ENCODE measurements at regions not wholly inside any gene's neighbourhood (a gene's known extent, or its start where the extent isn't known, plus 50 kb on each side); places are given as distances from the start of the nearest gene placed in this dataset.
"Not testable (repeated sequence)": the region's sequence is repeated elsewhere in the genome, so short reads cannot be mapped to it uniquely, and the experiment has no call there.

- no peak for DNase-seq (ENCODE audit: low read depth in 1 of 2, low spot score in 1 of 2)
Measured at GRCh38 chr15:46901001-46901400, 816.3 kb upstream of the SEMA6D start.

DNA sequence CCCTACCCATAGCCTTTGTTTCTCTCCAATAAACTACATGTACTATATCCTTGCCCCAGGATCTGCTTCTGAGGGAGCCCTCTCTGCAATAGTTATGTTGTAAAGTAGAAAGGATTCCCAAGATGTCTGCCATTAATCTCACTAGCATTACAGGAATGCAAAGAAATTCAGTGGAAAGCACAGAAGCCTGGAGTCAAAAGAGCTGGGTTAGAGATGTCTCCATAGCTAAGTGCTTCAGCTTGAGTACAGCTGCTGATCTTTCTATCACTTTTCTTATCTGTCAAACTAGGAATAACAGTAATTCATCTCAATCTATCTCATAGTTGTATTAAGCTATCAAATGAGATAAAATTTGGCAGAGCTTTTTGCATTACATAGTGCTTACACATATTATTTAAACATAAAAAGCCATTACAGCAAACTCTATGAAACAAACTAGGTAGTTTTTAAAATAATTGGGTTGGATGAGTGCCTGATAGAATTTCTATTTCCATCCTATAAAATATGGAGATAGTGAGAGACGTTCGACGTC, 799.5 kb upstream of the SEMA6D start:
- no peak for DNase-seq (ENCODE audit: low read depth in 1 of 2, low spot score in 1 of 2)

- DNase-seq (ENCODE audit: low read depth in 1 of 2, low spot score in 1 of 2), result no peak
Measured at GRCh38 chr15:46918462-46919140, 798.7 kb upstream of the SEMA6D start.

DNA sequence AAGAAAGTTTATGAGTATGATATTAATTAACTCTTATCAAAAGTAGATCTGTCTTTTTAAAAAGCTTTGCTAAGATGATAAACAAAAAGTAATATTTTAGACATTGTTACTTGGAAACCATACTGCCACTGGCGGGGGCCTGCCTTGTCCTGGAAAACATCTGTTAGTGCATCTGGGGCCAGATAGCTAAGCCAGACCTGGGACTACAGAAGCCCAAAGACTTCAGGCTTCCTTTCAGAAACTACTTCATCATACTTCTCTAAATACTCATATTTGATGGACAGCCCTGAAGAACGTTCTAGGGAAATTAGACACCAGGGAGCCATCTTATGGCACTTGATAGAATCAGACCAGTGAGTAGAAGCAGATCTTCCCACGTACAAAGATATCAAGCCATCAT, 795.4 kb upstream of the SEMA6D start:
- DNase-seq (ENCODE audit: low read depth in 1 of 2, low spot score in 1 of 2), result no peak

DNA sequence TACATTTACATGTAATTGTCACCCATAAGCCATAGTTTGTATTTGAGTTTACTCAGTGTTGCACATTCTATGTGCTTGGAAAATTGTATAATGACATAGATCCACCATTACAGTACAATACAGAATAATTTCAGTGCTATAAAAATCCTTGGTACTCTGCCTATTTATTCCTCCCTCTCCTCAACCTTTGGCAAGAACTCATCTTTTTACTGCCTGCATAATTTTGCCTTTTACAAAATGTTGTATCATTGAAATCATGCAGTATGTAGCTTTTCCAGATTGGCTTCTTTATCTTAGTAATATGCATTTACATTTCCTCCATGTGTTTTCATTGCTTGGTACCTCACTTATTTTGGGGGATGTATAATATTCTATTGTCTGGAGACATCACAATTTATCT, 786.9 kb upstream of the SEMA6D start:
- no peak for DNase-seq (ENCODE audit: low read depth in 1 of 2, low spot score in 1 of 2)

- DNase-seq (ENCODE audit: low read depth in 1 of 2, low spot score in 1 of 2), result no peak
Measured at GRCh38 chr15:46933332-46933731, 784.0 kb upstream of the SEMA6D start.

- DNase-seq (ENCODE audit: low read depth in 1 of 2, low spot score in 1 of 2), result no peak
Measured at GRCh38 chr15:46934851-46935250, 782.5 kb upstream of the SEMA6D start.

DNA sequence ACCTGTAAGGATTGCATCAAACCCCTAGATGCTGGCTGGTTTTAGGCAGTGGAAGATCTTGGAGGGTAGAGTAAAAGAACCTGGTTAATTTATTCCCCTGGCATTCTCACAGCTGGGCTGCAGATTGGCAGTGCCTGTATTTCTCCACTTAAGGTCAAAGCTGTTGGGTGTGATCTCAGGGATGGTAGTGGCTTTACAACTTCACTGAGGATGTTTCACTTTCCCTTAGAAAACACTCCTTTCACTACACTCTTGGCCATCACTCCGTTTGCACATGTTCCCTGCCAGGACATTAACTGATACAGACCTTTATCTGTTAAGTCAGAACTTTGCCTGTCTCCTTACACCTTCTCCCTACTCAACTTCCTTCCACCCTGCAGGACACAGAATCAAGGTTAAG, 779.1 kb upstream of the SEMA6D start:
- no peak for DNase-seq (ENCODE audit: low read depth in 1 of 2, low spot score in 1 of 2)

DNA sequence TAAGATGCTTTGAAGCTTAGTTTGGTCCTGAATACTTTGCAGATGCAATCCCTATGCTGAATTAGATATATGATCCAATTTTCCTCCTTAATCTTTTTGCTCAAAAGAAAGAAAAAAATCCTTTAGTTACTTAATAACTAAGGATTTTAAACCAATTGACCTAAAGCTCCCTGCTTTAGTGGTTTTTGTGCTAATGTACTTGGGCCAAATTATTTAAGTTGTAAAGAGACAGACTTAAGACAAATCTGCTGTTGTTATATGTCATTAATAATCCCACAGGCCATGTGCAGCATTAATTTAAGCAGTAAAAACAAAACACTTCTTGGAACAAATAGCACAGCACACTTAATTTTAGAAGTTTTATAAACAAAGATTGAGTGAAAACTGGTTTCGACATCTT, 776.1 kb upstream of the SEMA6D start:
- no peak for DNase-seq (ENCODE audit: low read depth in 1 of 2, low spot score in 1 of 2)

- DNase-seq (ENCODE audit: low read depth in 1 of 2, low spot score in 1 of 2), result no peak
Measured at GRCh38 chr15:46946953-46947352, 770.4 kb upstream of the SEMA6D start.

DNA sequence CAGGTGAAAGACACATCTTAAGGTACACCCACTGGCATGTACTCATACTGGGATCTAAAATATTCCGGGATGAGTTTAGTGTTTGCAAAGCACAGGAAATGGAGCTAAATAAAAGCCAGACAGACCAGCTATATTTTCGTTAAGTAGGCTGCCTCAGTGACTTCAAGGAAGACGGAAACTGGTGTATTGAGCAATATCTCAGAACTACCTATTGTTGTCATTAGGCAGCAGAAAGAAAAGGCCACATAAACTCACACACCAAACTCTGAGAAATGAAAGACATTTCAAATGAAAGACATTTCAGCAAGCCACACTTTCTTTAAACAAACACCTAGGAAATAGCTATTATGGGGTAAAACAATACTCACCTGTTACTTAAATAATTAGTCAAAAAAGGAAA, 761.7 kb upstream of the SEMA6D start:
- no peak for DNase-seq (ENCODE audit: low read depth in 1 of 2, low spot score in 1 of 2)

- no peak for DNase-seq (ENCODE audit: low read depth in 1 of 2, low spot score in 1 of 2)
Measured at GRCh38 chr15:46956456-46956855, 760.8 kb upstream of the SEMA6D start.

DNA sequence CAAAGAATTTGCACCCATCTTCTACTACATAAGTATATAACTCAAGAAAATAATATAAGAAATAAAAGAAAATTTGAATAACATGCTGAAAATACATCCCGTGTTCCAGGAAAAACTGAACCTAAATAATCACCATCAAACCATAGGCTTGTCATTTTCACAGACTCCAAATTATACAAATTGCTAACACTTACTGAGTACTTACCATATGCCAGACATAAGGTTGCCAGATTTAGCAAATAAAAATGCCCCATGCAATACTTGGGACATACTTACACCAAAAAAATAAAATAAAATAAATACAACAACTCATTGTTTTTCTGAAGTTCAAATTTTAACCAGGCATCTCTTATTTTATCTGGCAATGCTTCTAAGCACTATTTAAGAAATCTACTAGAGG, 760.4 kb upstream of the SEMA6D start:
- no peak for DNase-seq (ENCODE audit: low read depth in 1 of 2, low spot score in 1 of 2)

- DNase-seq (ENCODE audit: low read depth in 1 of 2, low spot score in 1 of 2), result no peak
Measured at GRCh38 chr15:46960581-46960980, 756.7 kb upstream of the SEMA6D start.

- DNase-seq (ENCODE audit: low read depth in 1 of 2, low spot score in 1 of 2), result no peak
Measured at GRCh38 chr15:46961795-46962194, 755.5 kb upstream of the SEMA6D start.

DNA sequence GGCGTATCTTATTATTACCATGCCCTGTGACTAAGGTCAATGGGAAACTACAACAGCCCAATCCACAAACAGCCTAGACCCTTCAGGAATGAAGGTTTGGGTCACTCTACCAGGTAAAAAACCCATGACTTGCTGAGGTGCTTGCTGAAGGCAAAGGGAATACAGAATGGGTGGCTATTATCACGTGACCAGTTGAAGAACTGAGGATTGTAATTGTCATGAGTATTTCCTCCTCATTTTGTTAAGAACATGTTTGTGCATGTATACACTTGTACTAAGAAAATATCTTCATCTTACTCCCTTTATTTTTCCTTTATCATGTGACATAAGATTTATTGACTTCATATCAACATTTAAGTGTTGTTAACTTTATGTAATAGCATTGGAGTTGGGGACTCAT, 729.2 kb upstream of the SEMA6D start:
- DNase-seq (ENCODE audit: low read depth in 1 of 2, low spot score in 1 of 2), result not testable (repeated sequence)

DNA sequence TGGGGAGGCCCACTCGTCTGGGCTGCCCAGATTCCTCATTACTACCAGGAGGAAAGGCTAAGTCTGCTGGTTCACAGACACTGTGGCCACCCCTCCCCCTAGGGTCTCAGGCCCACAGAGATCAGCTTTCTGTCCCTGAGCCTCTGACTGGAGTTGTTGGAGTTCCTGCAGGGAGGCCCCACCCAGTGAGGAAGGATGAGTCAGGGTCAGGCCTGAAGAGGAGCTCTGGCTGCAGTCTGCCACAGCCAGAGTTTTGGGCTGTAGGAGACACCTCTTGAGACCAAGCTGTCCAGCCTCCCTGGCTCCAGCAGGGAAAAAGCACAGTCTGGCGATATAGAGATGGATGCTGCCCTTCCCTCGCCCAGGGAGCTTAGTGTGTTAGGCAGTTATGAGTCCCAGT, 720.9 kb upstream of the SEMA6D start:
- DNase-seq (ENCODE audit: low read depth in 1 of 2, low spot score in 1 of 2), result no peak

DNA sequence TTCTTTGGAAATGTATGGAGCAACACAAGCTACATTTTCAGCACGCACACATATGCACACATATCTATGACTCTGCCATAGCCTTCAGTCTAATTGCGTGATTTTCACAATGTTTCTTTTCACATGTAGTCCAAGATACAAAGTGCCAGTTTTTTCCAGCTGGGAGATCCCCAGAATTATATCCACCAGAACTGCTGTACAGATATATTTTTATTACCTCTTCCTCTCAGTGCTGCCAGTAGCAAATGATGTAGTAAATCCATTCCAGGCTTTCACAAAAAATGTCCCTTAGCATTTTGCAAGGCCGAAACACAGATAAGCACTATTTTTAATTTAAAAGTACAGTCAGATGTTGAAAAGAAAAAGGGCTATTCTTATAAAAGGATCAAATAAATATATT, 719.8 kb upstream of the SEMA6D start:
- no peak for DNase-seq (ENCODE audit: low read depth in 1 of 2, low spot score in 1 of 2)

GRCh38 chr15:47003568-47003967, 713.7 kb upstream of the SEMA6D start:
- no peak for DNase-seq (ENCODE audit: low read depth in 1 of 2, low spot score in 1 of 2)

- DNase-seq (ENCODE audit: low read depth in 1 of 2, low spot score in 1 of 2), result no peak
Measured at GRCh38 chr15:47013446-47013845, 703.9 kb upstream of the SEMA6D start.

- no peak for DNase-seq (ENCODE audit: low read depth in 1 of 2, low spot score in 1 of 2)
Measured at GRCh38 chr15:47027322-47027946, 689.9 kb upstream of the SEMA6D start.

- no peak for DNase-seq (ENCODE audit: low read depth in 1 of 2, low spot score in 1 of 2)
Measured at GRCh38 chr15:47035475-47036406, 681.6 kb upstream of the SEMA6D start.
